HepG2 (cell line): ENCODE measurements at regions not wholly inside any gene's neighbourhood (a gene's known extent, or its start where the extent isn't known, plus 50 kb on each side); places are given as distances from the start of the nearest gene placed in this dataset.

Experiments used
- EZH2 ChIP-seq: conservative IDR thresholded peaks from 2 replicates; pipeline ENCODE4 v1.6.1; 2012; ENCODE audit warnings: mild to moderate bottlenecking, low read depth, low read length, moderate library complexity
- POLR2AphosphoS5 ChIP-seq: IDR thresholded peaks from 2 replicates; pipeline ENCODE4 v1.6.1; 2012; ENCODE audit warnings: low read depth, low read length
- ZNF562 ChIP-seq: sonication (generic); formaldehyde crosslinking; IDR thresholded peaks from 2 replicates; pipeline ENCODE4 v1.8.0; 2022; ENCODE audit warnings: missing genetic modification reagents, borderline replicate concordance
- ZZZ3 ChIP-seq: sonication (generic); formaldehyde crosslinking; IDR thresholded peaks from 2 replicates; pipeline ENCODE4 v1.4.0; 2020; ENCODE audit warnings: missing genetic modification reagents, mild to moderate bottlenecking, borderline replicate concordance
- TF ChIP-seq, protein P1 (sequence below): IDR thresholded peaks from 2 replicates; pipeline ENCODE4 v1.6.1; 2012; ENCODE audit warnings: inconsistent platforms
- TF ChIP-seq, protein P2 (sequence below): sonication (generic); formaldehyde crosslinking; IDR thresholded peaks from 2 replicates; pipeline ENCODE4 v1.8.0; 2022; ENCODE audit warnings: low read depth, missing genetic modification reagents
- TF ChIP-seq, protein P3 (sequence below): sonication (generic); formaldehyde crosslinking; IDR thresholded peaks from 2 replicates; pipeline ENCODE4 v1.5.0; 2020; ENCODE audit warnings: mild to moderate bottlenecking, missing genetic modification reagents, moderate library complexity

DNA sequence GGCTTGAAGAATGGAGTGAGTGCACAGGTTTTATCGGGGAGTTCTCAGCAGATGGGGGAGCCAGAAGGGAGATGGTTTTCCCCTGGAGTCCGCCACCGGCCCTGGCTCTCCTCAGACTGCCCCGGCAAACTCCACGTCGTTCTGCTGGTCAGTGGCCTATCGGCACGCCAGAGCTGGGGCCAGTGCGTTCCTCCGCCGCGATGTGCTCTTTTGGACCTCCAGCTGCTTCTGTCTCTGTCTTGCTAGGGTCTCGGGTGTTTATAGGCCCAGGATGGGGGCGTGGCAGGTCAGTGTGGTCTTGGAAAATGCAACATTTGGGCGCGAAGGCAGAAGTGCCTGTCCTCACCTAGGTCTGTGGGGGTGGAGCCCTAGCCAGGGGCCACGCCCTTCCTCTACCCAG is 53.0 kb upstream of the ADTRP start:
- no peak for TF ChIP-seq ZNF562 (CRISPR knock-in tag)
- TF ChIP-seq, protein P1, sequence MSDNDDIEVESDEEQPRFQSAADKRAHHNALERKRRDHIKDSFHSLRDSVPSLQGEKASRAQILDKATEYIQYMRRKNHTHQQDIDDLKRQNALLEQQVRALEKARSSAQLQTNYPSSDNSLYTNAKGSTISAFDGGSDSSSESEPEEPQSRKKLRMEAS, result no peak
- no peak for TF ChIP-seq ZZZ3 (CRISPR knock-in tag)
- no peak for TF ChIP-seq EZH2
- TF ChIP-seq, protein P2, sequence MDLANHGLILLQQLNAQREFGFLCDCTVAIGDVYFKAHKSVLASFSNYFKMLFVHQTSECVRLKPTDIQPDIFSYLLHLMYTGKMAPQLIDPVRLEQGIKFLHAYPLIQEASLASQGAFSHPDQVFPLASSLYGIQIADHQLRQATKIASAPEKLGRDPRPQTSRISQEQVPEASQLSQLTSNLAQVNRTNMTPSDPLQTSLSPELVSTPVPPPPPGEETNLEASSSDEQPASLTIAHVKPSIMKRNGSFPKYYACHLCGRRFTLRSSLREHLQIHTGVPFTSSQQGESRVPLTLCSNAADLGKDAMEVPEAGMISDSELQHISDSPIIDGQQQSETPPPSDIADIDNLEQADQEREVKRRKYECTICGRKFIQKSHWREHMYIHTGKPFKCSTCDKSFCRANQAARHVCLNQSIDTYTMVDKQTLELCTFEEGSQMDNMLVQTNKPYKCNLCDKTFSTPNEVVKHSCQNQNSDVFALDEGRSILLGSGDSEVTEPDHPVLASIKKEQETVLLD, result no peak
- TF ChIP-seq POLR2AphosphoS5, result no peak
- TF ChIP-seq, protein P3, sequence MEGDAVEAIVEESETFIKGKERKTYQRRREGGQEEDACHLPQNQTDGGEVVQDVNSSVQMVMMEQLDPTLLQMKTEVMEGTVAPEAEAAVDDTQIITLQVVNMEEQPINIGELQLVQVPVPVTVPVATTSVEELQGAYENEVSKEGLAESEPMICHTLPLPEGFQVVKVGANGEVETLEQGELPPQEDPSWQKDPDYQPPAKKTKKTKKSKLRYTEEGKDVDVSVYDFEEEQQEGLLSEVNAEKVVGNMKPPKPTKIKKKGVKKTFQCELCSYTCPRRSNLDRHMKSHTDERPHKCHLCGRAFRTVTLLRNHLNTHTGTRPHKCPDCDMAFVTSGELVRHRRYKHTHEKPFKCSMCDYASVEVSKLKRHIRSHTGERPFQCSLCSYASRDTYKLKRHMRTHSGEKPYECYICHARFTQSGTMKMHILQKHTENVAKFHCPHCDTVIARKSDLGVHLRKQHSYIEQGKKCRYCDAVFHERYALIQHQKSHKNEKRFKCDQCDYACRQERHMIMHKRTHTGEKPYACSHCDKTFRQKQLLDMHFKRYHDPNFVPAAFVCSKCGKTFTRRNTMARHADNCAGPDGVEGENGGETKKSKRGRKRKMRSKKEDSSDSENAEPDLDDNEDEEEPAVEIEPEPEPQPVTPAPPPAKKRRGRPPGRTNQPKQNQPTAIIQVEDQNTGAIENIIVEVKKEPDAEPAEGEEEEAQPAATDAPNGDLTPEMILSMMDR (CRISPR knock-in tag), result no peak
